ENCODE measurements at regions not wholly inside any gene's neighbourhood (a gene's known extent, or its start where the extent isn't known, plus 50 kb on each side); places are given as distances from the start of the nearest gene placed in this dataset.

- no peak for DNase-seq
These were observed 56.6 kb downstream of the HLA-G start for GRCh38 chr6:29884261-29884660.

GRCh38 chr6:29886701-29887100 is 55.6 kb upstream of the HLA-A start:
- DNase-seq: no peak

- DNase-seq: peak; percentile 29 to 33
These were observed 55.0 kb upstream of the HLA-A start for GRCh38 chr6:29887330-29887818.

- peak; percentile 25 to 52 for DNase-seq
These were observed 54.2 kb upstream of the HLA-A start for GRCh38 chr6:29887819-29888776.

Data from inflammatory macrophage (primary cell).